ENCODE measurements at regions not wholly inside any gene's neighbourhood (a gene's known extent, or its start where the extent isn't known, plus 50 kb on each side); places are given as distances from the start of the nearest gene placed in this dataset.

GRCh38 chr5:124494540-124495116, 251.8 kb downstream of the ZNF608 start:
- no peak overlapping the region for H3K14ac ChIP-seq (ENCODE audit: insufficient read length)
- no peaks in the 10 kb centered on the region for H3K27me3 ChIP-seq (replicated peaks in 1 of 4; ENCODE audit: control insufficient read depth in 3 of 4, extremely low read depth in 1 of 4, insufficient read depth in 3 of 4, low read length in 3 of 4)
- no peak overlapping the region for H3K27ac ChIP-seq (ENCODE audit: low read depth, low read length)
- H3K23me2 ChIP-seq (ENCODE audit: low read depth, low read length): no peaks in the 10 kb centered on the region
- ChIA-PET CTCF (ENCODE audit: partially characterized antibody) (no interaction called here), POLR2A (ENCODE audit: partially characterized antibody) (no interaction called here)
- DNase-seq (ENCODE audit: low read depth in 1 of 2, low spot score in 2 of 2) (no peak), FAIRE-seq (no peak)
- no peak overlapping the region for H2BK12ac ChIP-seq (ENCODE audit: low read depth, low read length)
- no peak overlapping the region for H3K4me3 ChIP-seq (ENCODE audit: extremely low read depth in 1 of 4, insufficient read depth in 2 of 4, low read depth in 3 of 4, low read length in 4 of 4)
- no peak overlapping the region for H3K18ac ChIP-seq (ENCODE audit: extremely low read depth, low read length)
- no peak overlapping the region for H2BK15ac ChIP-seq (ENCODE audit: low read length)
- H4K5ac ChIP-seq (ENCODE audit: insufficient read length, low read depth, low read length): no peak overlapping the region
- H4K91ac ChIP-seq (replicated peaks; ENCODE audit: insufficient read length, low read length): no peak overlapping the region
- H3K23ac ChIP-seq (ENCODE audit: insufficient read length): no peak overlapping the region
- H3K56ac ChIP-seq (replicated peaks; ENCODE audit: insufficient read length, low read depth, low read length): no peak overlapping the region
- no peaks in the 10 kb centered on the region for H3K79me2 ChIP-seq (ENCODE audit: control insufficient read depth in 1 of 2, insufficient read depth in 2 of 2, low read length in 2 of 2)
- no peak overlapping the region for H2BK5ac ChIP-seq (ENCODE audit: low read depth, low read length)
- H3K4me1 ChIP-seq (replicated peaks in 1 of 4; ENCODE audit: control insufficient read depth in 3 of 4, insufficient read depth in 4 of 4, low read length in 3 of 4): no peaks in the 10 kb centered on the region
- TF ChIP-seq HDAC2 (IDR thresholded peaks at IDR 0.05; ENCODE audit: borderline replicate concordance in 1 of 2, low read depth in 2 of 2, low read length in 2 of 2) (no peak), POLR2A (IDR thresholded peaks at IDR 0.05; ENCODE audit: control extremely low read depth in 1 of 2, low read depth in 2 of 2, low read length in 2 of 2) (no peak), JUND (IDR thresholded peaks at IDR 0.05; ENCODE audit: low read length) (no peak), SIRT6 (IDR thresholded peaks at IDR 0.05; ENCODE audit: low read length) (no peak), TAF7 (optimal IDR thresholded peaks at IDR 0.05; ENCODE audit: borderline replicate concordance, low read depth, low read length) (no peak), ATF2 (IDR thresholded peaks at IDR 0.05; ENCODE audit: low read length) (no peak), SAP30 (IDR thresholded peaks at IDR 0.05; ENCODE audit: insufficient read depth, insufficient replicate concordance, low read length) (no peak), RAD21 (IDR thresholded peaks at IDR 0.05 in 1 of 2, conservative IDR thresholded peaks at IDR 0.05 in 1 of 2; ENCODE audit: low read depth in 2 of 2, low read length in 2 of 2) (no peak), SIN3A (conservative IDR thresholded peaks at IDR 0.05 in 1 of 2, IDR thresholded peaks at IDR 0.05 in 1 of 2; ENCODE audit: low read depth in 1 of 2, low read length in 2 of 2) (no peak), CHD2 (IDR thresholded peaks at IDR 0.05; ENCODE audit: low read length) (no peak), TBP (IDR thresholded peaks at IDR 0.05; ENCODE audit: low read depth, low read length) (no peak), CEBPB (IDR thresholded peaks at IDR 0.05; ENCODE audit: low read depth, low read length) (no peak)
- no peak overlapping the region for H3K9ac ChIP-seq (replicated peaks in 1 of 4; ENCODE audit: extremely low read depth in 1 of 4, low read depth in 3 of 4, low read length in 3 of 4)
- H2BK20ac ChIP-seq (ENCODE audit: low read length): no peak overlapping the region
- H3K9me3 ChIP-seq (ENCODE audit: insufficient read depth in 2 of 2, low read depth in 1 of 2, low read length in 1 of 2): peaks cover 0 to 4% of the 10 kb centered on the region in 2 experiments; a peak in 2 of 4 replicates
- no peaks in the 10 kb centered on the region for H3K79me1 ChIP-seq (ENCODE audit: low read depth, low read length)
- no peaks in the 10 kb centered on the region for H3K36me3 ChIP-seq (ENCODE audit: control insufficient read depth in 2 of 4, insufficient read depth in 4 of 4, low read length in 3 of 4)
- WGBS, 2 experiments (ENCODE audit: extremely low coverage in 1 of 2, insufficient coverage in 1 of 2, insufficient read length in 1 of 2, insufficient replicate concordance in 2 of 2, low coverage in 1 of 2, low lambda C conversion rate in 2 of 2, missing lambda C conversion rate in 1 of 2): 91% methylated on average over 2 of the region's 2 CpGs; no CpG with 5 or more reads in 1 of the 2 experiments
- H3K4ac ChIP-seq (replicated peaks; ENCODE audit: insufficient read length, low read depth, low read length): no peak overlapping the region
- no peak overlapping the region for H4K8ac ChIP-seq (ENCODE audit: extremely low read depth, insufficient read depth, low read length)
- no peaks in the 10 kb centered on the region for H4K20me1 ChIP-seq (replicated peaks in 1 of 2; ENCODE audit: control insufficient read depth in 1 of 2, insufficient read depth in 2 of 2, low read length in 2 of 2)
- no peak overlapping the region for H2AK5ac ChIP-seq (ENCODE audit: low read depth, low read length)
- no peak overlapping the region for H3K4me2 ChIP-seq (ENCODE audit: insufficient read depth in 1 of 2, low read depth in 2 of 2, low read length in 2 of 2)
- H2AFZ ChIP-seq (ENCODE audit: low read length): no peak overlapping the region
- H2BK120ac ChIP-seq (replicated peaks; ENCODE audit: low read depth, low read length): no peak overlapping the region

Measured in H1 (cell line).